CD4-positive, CD25-positive, alpha-beta regulatory T cell (primary cell): ENCODE measurements at regions not wholly inside any gene's neighbourhood (a gene's known extent, or its start where the extent isn't known, plus 50 kb on each side); places are given as distances from the start of the nearest gene placed in this dataset.

Experiments used
- ATAC-seq, 2 donors: fragments of 150-1000 bp; cut with Tn5 transposase; one replicate each; pipeline ENCODE4 v1.10.0; 2021; ENCODE audit warnings: low read depth in 2 of 2, moderate number of reproducible peaks in 2 of 2, moderate library complexity in 1 of 2
- DNase-seq, 3 donors: peaks; one replicate each; pipeline versions ENCODE4 v3.0.0 to v3.0.0-alpha.2; 2012 to 2022; ENCODE audit warnings: mixed read lengths in 1 of 3
- H3K27ac ChIP-seq: one replicate; pipeline ENCODE4 v1.7.0; 2013; ENCODE audit warnings: mild to moderate bottlenecking, low read length; ENCODE audit not compliant: insufficient read depth, poor library complexity, severe bottlenecking
- H3K27me3 ChIP-seq: one replicate; pipeline ENCODE4 v1.7.0; 2013; ENCODE audit warnings: low read length; ENCODE audit not compliant: control insufficient read depth, insufficient read depth
- H3K36me3 ChIP-seq: one replicate; pipeline ENCODE4 v1.7.0; 2013; ENCODE audit warnings: mild to moderate bottlenecking, low read length, moderate library complexity; ENCODE audit not compliant: control insufficient read depth, insufficient read depth
- H3K4me1 ChIP-seq: 2 replicates; pipeline ENCODE4 v1.7.0; 2013; ENCODE audit warnings: mild to moderate bottlenecking, low read length; ENCODE audit not compliant: insufficient read depth, control insufficient read depth, poor library complexity, severe bottlenecking
- H3K4me3 ChIP-seq: one replicate; pipeline ENCODE4 v1.7.0; 2013; ENCODE audit warnings: low read depth, mild to moderate bottlenecking, low read length, moderate library complexity
- H3K9me3 ChIP-seq, 2 experiments: 1 replicate in 1 of 2; 2 replicates in 1 of 2; pipeline ENCODE4 v1.7.0; 2013; ENCODE audit warnings: low read length in 2 of 2, mild to moderate bottlenecking in 1 of 2, moderate library complexity in 1 of 2; ENCODE audit not compliant: control insufficient read depth in 2 of 2
- H3K27ac Mint-ChIP-seq, 3 donors: one replicate each; pipeline ENCODE4 v1.8.0; 2020 to 2022; ENCODE audit warnings: mild to moderate bottlenecking in 3 of 3, mixed read lengths in 3 of 3, moderate library complexity in 2 of 3
- H3K27me3 Mint-ChIP-seq: one replicate; pipeline ENCODE4 v1.8.0; 2022; ENCODE audit warnings: mild to moderate bottlenecking, mixed read lengths
- H3K36me3 Mint-ChIP-seq: one replicate; pipeline ENCODE4 v1.8.0; 2020; ENCODE audit warnings: mixed read lengths
- H3K4me1 Mint-ChIP-seq, 4 donors: one replicate each; pipeline ENCODE4 v1.8.0; 2020 to 2022; ENCODE audit warnings: mixed read lengths in 4 of 4, mild to moderate bottlenecking in 1 of 4
- H3K4me3 Mint-ChIP-seq, 4 donors: one replicate each; pipeline ENCODE4 v1.8.0; 2020 to 2022; ENCODE audit warnings: mild to moderate bottlenecking in 4 of 4, mixed read lengths in 4 of 4, moderate library complexity in 3 of 4
- H3K9me3 Mint-ChIP-seq, 7 donors: one replicate each; pipeline ENCODE4 v1.8.0; 2020 to 2022; ENCODE audit warnings: mixed read lengths in 7 of 7, mild to moderate bottlenecking in 3 of 7, moderate library complexity in 2 of 7

DNA sequence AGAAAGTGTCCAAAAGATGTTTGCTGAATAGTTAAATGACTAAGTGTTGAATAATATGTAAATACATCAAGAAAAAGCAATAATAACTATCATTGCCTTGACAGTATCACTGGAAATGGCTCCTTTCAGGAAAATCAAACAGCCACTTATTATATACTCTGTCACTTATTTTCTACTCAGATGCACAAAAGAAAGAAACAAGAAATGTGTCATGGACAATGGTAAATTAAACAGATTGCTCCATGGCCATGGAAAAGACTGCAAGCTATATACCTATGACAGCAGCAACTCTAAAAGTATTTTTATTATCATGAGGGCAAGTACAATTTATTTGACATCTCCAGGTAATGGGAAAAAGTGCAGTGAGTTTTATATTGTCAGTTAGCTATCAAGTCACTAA is 52.9 kb upstream of the GUCY1A2 start:
- Histone ChIP-seq H3K27ac (no peak overlapping the region), H3K4me3 (no peak overlapping the region), H3K27me3 (no peaks in the 10 kb centered on the region), H3K36me3 (no peaks in the 10 kb centered on the region), H3K9me3 (no peaks in the 10 kb centered on the region), H3K4me1 (no peaks in the 10 kb centered on the region)
- Mint-ChIP-seq H3K27ac (no peak overlapping the region), H3K9me3 (peaks cover 0 to 17% (median 4%) of the 10 kb centered on the region in 7 donors), H3K4me3 (no peak overlapping the region), H3K27me3 (no peaks in the 10 kb centered on the region), H3K36me3 (no peaks in the 10 kb centered on the region), H3K4me1 (no peaks in the 10 kb centered on the region)
- no peak for ATAC-seq
- DNase-seq, result no peak
